Tibial nerve (tissue), 4 donors: ENCODE measurements at regions not wholly inside any gene's neighbourhood (a gene's known extent, or its start where the extent isn't known, plus 50 kb on each side); places are given as distances from the start of the nearest gene placed in this dataset.

Source experiments
- EP300 ChIP-seq, 2 donors: sonication (generic); formaldehyde crosslinking; IDR thresholded peaks; one replicate each; pipeline ENCODE4 v1.6.1; 2017; ENCODE audit warnings: antibody characterized with exemption in 2 of 2, mild to moderate bottlenecking in 1 of 2
- TF ChIP-seq, protein P1 (sequence below), 5 experiments: fragments of 200-600 bp in 3 of 5; fragments of 450-650 bp in 2 of 5; sonication (generic) in 3 of 5; IDR thresholded peaks; one replicate each; pipeline ENCODE4 v1.5.1; 2016 to 2019; ENCODE audit warnings: antibody characterized with exemption in 5 of 5, mild to moderate bottlenecking in 3 of 5, moderate library complexity in 2 of 5

DNA sequence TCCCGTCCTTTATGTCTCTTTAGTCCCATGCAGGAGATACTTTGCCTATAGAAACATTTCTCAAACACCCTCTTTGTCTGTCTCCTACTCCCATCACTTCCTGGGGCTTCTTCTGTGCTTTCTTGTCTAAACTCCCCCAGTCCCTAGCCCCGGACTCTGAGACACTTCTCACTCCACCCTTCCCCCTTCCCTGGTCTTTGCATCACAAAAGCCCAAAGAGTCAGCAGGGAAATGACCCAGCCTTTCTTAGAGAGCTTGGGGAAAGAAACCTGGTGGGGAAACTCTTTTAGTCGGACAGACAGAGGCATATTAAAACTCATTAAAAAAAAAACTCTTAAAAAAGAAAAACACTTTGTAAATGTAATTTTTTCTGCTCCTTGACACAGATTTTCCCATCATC, 211.2 kb downstream of the TJP1 start:
- TF ChIP-seq, protein P1, sequence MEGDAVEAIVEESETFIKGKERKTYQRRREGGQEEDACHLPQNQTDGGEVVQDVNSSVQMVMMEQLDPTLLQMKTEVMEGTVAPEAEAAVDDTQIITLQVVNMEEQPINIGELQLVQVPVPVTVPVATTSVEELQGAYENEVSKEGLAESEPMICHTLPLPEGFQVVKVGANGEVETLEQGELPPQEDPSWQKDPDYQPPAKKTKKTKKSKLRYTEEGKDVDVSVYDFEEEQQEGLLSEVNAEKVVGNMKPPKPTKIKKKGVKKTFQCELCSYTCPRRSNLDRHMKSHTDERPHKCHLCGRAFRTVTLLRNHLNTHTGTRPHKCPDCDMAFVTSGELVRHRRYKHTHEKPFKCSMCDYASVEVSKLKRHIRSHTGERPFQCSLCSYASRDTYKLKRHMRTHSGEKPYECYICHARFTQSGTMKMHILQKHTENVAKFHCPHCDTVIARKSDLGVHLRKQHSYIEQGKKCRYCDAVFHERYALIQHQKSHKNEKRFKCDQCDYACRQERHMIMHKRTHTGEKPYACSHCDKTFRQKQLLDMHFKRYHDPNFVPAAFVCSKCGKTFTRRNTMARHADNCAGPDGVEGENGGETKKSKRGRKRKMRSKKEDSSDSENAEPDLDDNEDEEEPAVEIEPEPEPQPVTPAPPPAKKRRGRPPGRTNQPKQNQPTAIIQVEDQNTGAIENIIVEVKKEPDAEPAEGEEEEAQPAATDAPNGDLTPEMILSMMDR (IDR thresholded peaks at IDR 0.05): no peak
- no peak for TF ChIP-seq EP300 (IDR thresholded peaks at IDR 0.05)
